ENCODE measurements at regions not wholly inside any gene's neighbourhood (a gene's known extent, or its start where the extent isn't known, plus 50 kb on each side); places are given as distances from the start of the nearest gene placed in this dataset.
A peak's percentile ranks its signal among the peaks of the same experiment; 100 is the strongest.

GRCh38 chr5:2178528-2178927 lies 295.8 kb upstream of the IRX4 start:
- Histone ChIP-seq H3K4me1 (replicated peaks in 1 of 2) (peaks cover 0 to 4% of the 10 kb centered on the region in 2 donors), H3K4me3 (no peak overlapping the region), H3K27ac (no peak overlapping the region)
- in situ Hi-C loops (cut with MboI; ENCODE audit: low pct_unique_long_range_greater_than_20kb in 2 of 9, low sequenced_read_pairs in 9 of 9, unreplicated experiment in 9 of 9) = no loop called here
- WGBS, 10 experiments = 20 to 100% (median 68%) methylated on average over 1 to 2 of the region's 12 CpGs; no CpG with 5 or more reads in 6 of the 10 experiments
- ATAC-seq (replicated peaks in 6 of 8) = no peak

- ATAC-seq (replicated peaks in 6 of 8) = no peak
- Histone ChIP-seq H3K4me3 (no peak overlapping the region), H3K4me1 (replicated peaks in 1 of 2) (peaks cover 0 to 9% of the 10 kb centered on the region in 2 donors), H3K27ac (no peak overlapping the region)
- 40 to 100% (median 80%) methylated on average over 1 to 5 of the region's 12 CpGs; no CpG with 5 or more reads in 5 of the 10 experiments for WGBS, 10 experiments
- in situ Hi-C loops (cut with MboI; ENCODE audit: low pct_unique_long_range_greater_than_20kb in 2 of 9, low sequenced_read_pairs in 9 of 9, unreplicated experiment in 9 of 9) = no loop called here
Measured at GRCh38 chr5:2178071-2178477, 295.3 kb upstream of the IRX4 start.

- no peak for ATAC-seq (replicated peaks in 6 of 8)
- in situ Hi-C loops (cut with MboI; ENCODE audit: low pct_unique_long_range_greater_than_20kb in 2 of 9, low sequenced_read_pairs in 9 of 9, unreplicated experiment in 9 of 9) = no loop called here
- peaks cover 0 to 13% of the 10 kb centered on the region in 2 donors for H3K4me1 ChIP-seq (replicated peaks in 1 of 2)
- H3K27ac ChIP-seq = no peak overlapping the region
- WGBS, 10 experiments = 33 to 100% (median 80%) methylated on average over 1 to 5 of the region's 7 CpGs; no CpG with 5 or more reads in 3 of the 10 experiments
- no peak overlapping the region for H3K4me3 ChIP-seq
Measured at GRCh38 chr5:2177244-2177643, 294.5 kb upstream of the IRX4 start.

GRCh38 chr5:2176581-2176980 lies 293.9 kb upstream of the IRX4 start:
- ATAC-seq (replicated peaks in 6 of 8) = no peak
- Histone ChIP-seq H3K4me1 (replicated peaks in 1 of 2) (peaks cover 0 to 13% of the 10 kb centered on the region in 2 donors), H3K27ac (no peak overlapping the region), H3K4me3 (no peak overlapping the region)
- in situ Hi-C loops (cut with MboI; ENCODE audit: low pct_unique_long_range_greater_than_20kb in 2 of 9, low sequenced_read_pairs in 9 of 9, unreplicated experiment in 9 of 9) = no loop called here
- 0 to 91% (median 14%) methylated on average over 1 of the region's 1 CpG; no CpG with 5 or more reads in 1 of the 10 experiments for WGBS, 10 experiments

- no peak overlapping the region for H3K27ac ChIP-seq
- peaks cover 0 to 18% of the 10 kb centered on the region in 2 donors for H3K4me1 ChIP-seq (replicated peaks in 1 of 2)
- no peak for ATAC-seq (replicated peaks in 6 of 8)
- no peak overlapping the region for H3K4me3 ChIP-seq
- 60 to 100% (median 82%) methylated on average over 1 to 14 of the region's 29 CpGs for whole genome bisulfite sequencing, 10 experiments
- in situ Hi-C loops (cut with MboI; ENCODE audit: low pct_unique_long_range_greater_than_20kb in 2 of 9, low sequenced_read_pairs in 9 of 9, unreplicated experiment in 9 of 9) = no loop called here
Measured at GRCh38 chr5:2175842-2176404, 293.2 kb upstream of the IRX4 start.

GRCh38 chr5:2175041-2175440 lies 292.3 kb upstream of the IRX4 start:
- Histone ChIP-seq H3K4me1 (replicated peaks in 1 of 2) (peaks cover 0 to 27% of the 10 kb centered on the region in 2 donors), H3K4me3 (no peak overlapping the region), H3K27ac (no peak overlapping the region)
- 20 to 92% (median 58%) methylated on average over 2 to 10 of the region's 14 CpGs; no CpG with 5 or more reads in 3 of the 10 experiments for WGBS, 10 experiments
- no peak for ATAC-seq (replicated peaks in 6 of 8)
- in situ Hi-C loops (cut with MboI; ENCODE audit: low pct_unique_long_range_greater_than_20kb in 2 of 9, low sequenced_read_pairs in 9 of 9, unreplicated experiment in 9 of 9) = no loop called here

- ATAC-seq (replicated peaks in 6 of 8) = no peak
- Histone ChIP-seq H3K27ac (no peak overlapping the region), H3K4me3 (no peak overlapping the region), H3K4me1 (replicated peaks in 1 of 2) (peaks cover 0 to 32% of the 10 kb centered on the region in 2 donors)
- in situ Hi-C loops (cut with MboI; ENCODE audit: low pct_unique_long_range_greater_than_20kb in 2 of 9, low sequenced_read_pairs in 9 of 9, unreplicated experiment in 9 of 9) = loop anchor here in 1 of 9 experiments (25.0 kb wide), 1 partner anchor 437 kb away; no protein-coding TSS in a partner anchor
- 24 to 98% (median 70%) methylated on average over 2 to 8 of the region's 10 CpGs for WGBS, 10 experiments
Measured at GRCh38 chr5:2174538-2174937, 291.8 kb upstream of the IRX4 start.

- peak in 1 of 8 experiments; percentile 3 for ATAC-seq (replicated peaks in 6 of 8)
- peaks cover 0 to 39% of the 10 kb centered on the region in 2 donors for H3K4me1 ChIP-seq (replicated peaks in 1 of 2)
- 17 to 53% (median 40%) methylated on average over 1 to 11 of the region's 11 CpGs; no CpG with 5 or more reads in 2 of the 10 experiments for WGBS, 10 experiments
- H3K4me3 ChIP-seq = no peak overlapping the region
- in situ Hi-C loops (cut with MboI; ENCODE audit: low pct_unique_long_range_greater_than_20kb in 2 of 9, low sequenced_read_pairs in 9 of 9, unreplicated experiment in 9 of 9) = loop anchor here in 1 of 9 experiments (25.0 kb wide), 1 partner anchor 436 kb away; no protein-coding TSS in a partner anchor
- no peak overlapping the region for H3K27ac ChIP-seq
Measured at GRCh38 chr5:2173151-2173834, 290.6 kb upstream of the IRX4 start.

- in situ Hi-C loops (cut with MboI; ENCODE audit: low pct_unique_long_range_greater_than_20kb in 2 of 9, low sequenced_read_pairs in 9 of 9, unreplicated experiment in 9 of 9) = loop anchor here in 1 of 9 experiments (25.0 kb wide), 1 partner anchor 435 kb away; no protein-coding TSS in a partner anchor
- WGBS, 10 experiments = 14 to 100% (median 75%) methylated on average over 1 to 5 of the region's 5 CpGs; no CpG with 5 or more reads in 4 of the 10 experiments
Measured at GRCh38 chr5:2172471-2172870, 289.7 kb upstream of the IRX4 start.

GRCh38 chr5:2170761-2171160 lies 288.0 kb upstream of the IRX4 start:
- in situ Hi-C loops (cut with MboI; ENCODE audit: low pct_unique_long_range_greater_than_20kb in 2 of 9, low sequenced_read_pairs in 9 of 9, unreplicated experiment in 9 of 9) = loop anchor here in 1 of 9 experiments (25.0 kb wide), 1 partner anchor 433 kb away; no protein-coding TSS in a partner anchor
- 14 to 57% (median 33%) methylated on average over 1 to 6 of the region's 7 CpGs; no CpG with 5 or more reads in 3 of the 10 experiments for WGBS, 10 experiments
- H3K4me1 ChIP-seq (replicated peaks in 1 of 2) = peaks cover 0 to 39% of the 10 kb centered on the region in 2 donors
- ATAC-seq (replicated peaks in 6 of 8) = peak in 1 of 8 experiments; percentile 48
- no peak overlapping the region for H3K4me3 ChIP-seq
- no peak overlapping the region for H3K27ac ChIP-seq

More at GRCh38 chr5:2172471-2172870, 289.7 kb upstream of the IRX4 start:
- Histone ChIP-seq H3K27ac (no peak overlapping the region), H3K4me3 (no peak overlapping the region), H3K4me1 (replicated peaks in 1 of 2) (peaks cover 0 to 39% of the 10 kb centered on the region in 2 donors)
- no peak for ATAC-seq (replicated peaks in 6 of 8)

- Histone ChIP-seq H3K4me3 (no peak overlapping the region), H3K4me1 (replicated peaks in 1 of 2) (peaks cover 0 to 39% of the 10 kb centered on the region in 2 donors), H3K27ac (no peak overlapping the region)
- in situ Hi-C loops (cut with MboI; ENCODE audit: low pct_unique_long_range_greater_than_20kb in 2 of 9, low sequenced_read_pairs in 9 of 9, unreplicated experiment in 9 of 9) = loop anchor here in 1 of 9 experiments (25.0 kb wide), 1 partner anchor 433 kb away; no protein-coding TSS in a partner anchor
- peak in 6 of 8 experiments; percentile 62 to 84 (median 81) for ATAC-seq (replicated peaks in 6 of 8)
- 10 to 83% (median 45%) methylated on average over 1 to 15 of the region's 47 CpGs; no CpG with 5 or more reads in 5 of the 10 experiments for WGBS, 10 experiments
Measured at GRCh38 chr5:2169850-2170760, 287.4 kb upstream of the IRX4 start.

- H3K4me3 ChIP-seq = no peak overlapping the region
- ATAC-seq (replicated peaks in 6 of 8) = peak in 4 of 8 experiments; percentile 44 to 77 (median 74)
- WGBS, 10 experiments = 4 to 97% (median 53%) methylated on average over 2 to 8 of the region's 10 CpGs; no CpG with 5 or more reads in 3 of the 10 experiments
- H3K27ac ChIP-seq = no peak overlapping the region
- peaks cover 0 to 39% of the 10 kb centered on the region in 2 donors for H3K4me1 ChIP-seq (replicated peaks in 1 of 2)
- in situ Hi-C loops (cut with MboI; ENCODE audit: low pct_unique_long_range_greater_than_20kb in 2 of 9, low sequenced_read_pairs in 9 of 9, unreplicated experiment in 9 of 9) = loop anchor here in 1 of 9 experiments (25.0 kb wide), 1 partner anchor 432 kb away; no protein-coding TSS in a partner anchor
Measured at GRCh38 chr5:2169430-2169808, 286.7 kb upstream of the IRX4 start.

Measured in motor neuron (in vitro differentiated cells).